HG03196 (cell line): ENCODE measurements at regions not wholly inside any gene's neighbourhood (a gene's known extent, or its start where the extent isn't known, plus 50 kb on each side); places are given as distances from the start of the nearest gene placed in this dataset.

ENCODE experiments used
- ATAC-seq: cut with Tn5 transposase; IDR thresholded peaks from one replicate; pipeline ENCODE4 v1.9.1; 2021; ENCODE audit not compliant: unreplicated experiment

DNA sequence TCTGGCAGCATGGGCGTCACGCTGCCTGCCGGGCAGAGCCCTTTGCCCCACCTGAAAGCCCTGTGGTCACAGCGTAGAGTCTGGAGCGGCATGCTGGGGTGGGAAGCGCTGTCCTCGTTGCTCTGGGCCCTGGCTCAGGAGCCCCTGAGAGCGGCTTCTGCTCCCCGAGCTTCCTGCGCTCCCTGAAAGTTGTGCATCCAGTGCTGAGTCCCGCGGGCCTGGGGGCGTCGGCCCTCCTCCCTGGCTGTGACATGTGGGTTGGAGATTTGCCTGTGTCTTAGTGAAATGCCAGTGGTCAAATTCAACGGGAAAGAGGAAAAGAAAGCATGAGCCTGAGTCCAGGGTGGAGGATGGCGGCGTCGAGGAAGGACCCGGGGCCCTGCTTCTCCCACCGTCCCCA, 1208.0 kb downstream of the BRD1 start:
- ATAC-seq: no peak

DNA sequence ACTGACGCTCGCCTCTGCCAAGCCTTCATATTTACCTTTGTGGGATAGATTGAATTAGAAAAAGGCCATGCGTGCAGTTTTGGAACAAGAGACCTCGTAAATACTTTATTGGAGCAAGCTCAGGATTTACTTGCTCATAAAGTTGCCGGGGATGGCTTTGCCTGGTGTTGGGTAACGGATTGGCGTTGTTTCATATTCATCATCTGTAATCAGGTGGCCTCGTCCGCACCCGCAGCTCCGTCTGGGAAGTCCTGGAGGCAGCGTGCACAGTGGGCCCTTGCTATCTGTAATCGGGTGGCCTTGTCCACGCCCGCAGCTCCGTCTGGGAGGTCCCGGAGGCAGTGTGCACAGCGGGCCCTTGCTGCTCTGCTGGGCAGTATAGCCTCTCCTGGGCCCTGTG, 1209.3 kb downstream of the BRD1 start:
- no peak for ATAC-seq

DNA sequence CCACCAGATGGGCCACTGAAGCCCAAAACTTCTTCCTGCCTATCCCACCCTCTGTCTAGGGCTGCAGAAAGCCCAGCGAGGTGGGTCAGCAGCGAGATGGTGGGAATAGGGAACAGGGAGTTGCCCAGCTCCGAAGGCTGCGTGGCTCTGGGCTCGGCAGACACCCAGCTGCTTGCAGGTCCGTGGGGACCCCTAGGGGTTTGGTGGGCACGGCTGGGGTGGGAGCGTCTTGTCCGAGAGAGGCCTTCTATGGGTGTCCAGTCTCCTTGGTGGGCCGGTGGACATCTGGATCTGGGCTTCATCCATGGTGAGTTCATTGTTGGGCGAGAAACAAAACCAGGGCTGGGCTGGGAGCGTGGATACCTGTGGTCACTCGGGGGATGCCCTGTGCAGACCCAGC, 1211.0 kb downstream of the BRD1 start:
- no peak for ATAC-seq

DNA sequence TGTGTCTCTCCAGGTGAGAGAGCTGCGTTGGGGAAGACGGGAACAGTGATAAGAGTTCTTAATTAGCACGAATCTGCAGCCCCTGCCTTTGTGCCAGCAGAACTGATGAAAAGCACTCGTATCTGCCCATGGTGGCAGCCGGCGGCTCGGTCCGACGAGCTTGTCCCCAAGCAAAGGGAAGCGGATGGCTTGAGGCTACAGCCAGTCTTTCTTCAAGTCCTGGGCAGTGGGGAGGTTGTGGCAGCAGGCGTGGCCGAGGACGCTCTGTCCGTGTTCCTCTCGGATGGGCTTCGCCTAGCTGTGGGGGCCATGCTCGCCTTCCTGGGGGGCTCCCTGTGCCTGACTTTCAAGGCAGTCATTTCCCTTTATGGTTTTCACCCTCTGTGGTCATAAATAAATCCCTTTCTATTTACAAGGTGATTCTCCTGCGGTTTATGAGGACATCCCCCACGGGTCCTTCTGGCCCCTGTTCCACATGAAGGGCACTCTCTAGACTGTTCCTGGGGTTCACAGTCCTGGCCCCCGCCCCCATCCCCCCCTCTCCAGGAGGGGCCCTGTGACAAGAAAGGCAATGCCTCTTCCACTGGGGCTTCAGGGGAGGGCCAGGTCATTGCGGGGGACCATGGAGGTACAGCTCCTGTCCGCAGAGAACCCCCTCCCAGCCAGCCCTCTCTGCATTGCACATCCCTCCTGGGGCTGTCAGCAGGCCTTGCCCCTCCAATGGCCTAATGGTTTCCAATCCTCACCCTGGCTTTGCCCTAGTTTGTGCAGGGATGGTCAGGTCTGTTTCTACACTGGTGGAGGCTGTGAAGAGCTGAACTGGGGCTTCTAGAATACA, 1212.3 kb downstream of the BRD1 start:
- ATAC-seq: no peak

DNA sequence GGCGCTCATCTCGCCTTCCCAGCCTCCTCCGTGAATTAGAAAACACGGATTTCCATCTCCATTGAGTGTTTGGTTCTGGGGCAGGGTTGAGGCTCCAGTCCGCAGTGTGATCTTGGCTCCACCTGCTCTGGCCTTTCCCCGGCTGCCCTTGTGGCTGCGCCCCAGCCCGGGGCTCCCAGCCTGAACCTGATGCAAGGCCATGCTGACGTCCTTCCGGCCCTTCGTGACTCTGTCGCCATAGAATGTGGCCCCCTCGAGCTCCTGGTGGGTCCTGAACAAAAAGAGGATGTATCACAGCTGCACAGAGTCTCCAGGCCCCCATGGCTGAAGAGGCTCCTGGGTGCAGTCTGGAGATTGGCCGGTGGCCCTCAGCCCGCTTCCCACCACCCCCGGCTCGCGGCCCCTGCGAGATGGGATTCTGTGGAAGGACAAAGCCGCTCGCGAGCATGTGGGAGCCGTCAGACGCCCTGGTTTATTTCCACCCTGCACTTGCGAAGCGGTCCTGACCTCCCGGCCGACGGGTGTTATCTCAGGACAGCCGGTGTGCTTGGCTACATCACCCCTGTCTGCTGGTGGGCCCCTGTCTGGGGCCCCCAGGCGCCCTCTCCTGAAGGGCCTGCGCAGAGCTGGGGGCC, 1214.0 kb downstream of the BRD1 start:
- ATAC-seq: no peak

DNA sequence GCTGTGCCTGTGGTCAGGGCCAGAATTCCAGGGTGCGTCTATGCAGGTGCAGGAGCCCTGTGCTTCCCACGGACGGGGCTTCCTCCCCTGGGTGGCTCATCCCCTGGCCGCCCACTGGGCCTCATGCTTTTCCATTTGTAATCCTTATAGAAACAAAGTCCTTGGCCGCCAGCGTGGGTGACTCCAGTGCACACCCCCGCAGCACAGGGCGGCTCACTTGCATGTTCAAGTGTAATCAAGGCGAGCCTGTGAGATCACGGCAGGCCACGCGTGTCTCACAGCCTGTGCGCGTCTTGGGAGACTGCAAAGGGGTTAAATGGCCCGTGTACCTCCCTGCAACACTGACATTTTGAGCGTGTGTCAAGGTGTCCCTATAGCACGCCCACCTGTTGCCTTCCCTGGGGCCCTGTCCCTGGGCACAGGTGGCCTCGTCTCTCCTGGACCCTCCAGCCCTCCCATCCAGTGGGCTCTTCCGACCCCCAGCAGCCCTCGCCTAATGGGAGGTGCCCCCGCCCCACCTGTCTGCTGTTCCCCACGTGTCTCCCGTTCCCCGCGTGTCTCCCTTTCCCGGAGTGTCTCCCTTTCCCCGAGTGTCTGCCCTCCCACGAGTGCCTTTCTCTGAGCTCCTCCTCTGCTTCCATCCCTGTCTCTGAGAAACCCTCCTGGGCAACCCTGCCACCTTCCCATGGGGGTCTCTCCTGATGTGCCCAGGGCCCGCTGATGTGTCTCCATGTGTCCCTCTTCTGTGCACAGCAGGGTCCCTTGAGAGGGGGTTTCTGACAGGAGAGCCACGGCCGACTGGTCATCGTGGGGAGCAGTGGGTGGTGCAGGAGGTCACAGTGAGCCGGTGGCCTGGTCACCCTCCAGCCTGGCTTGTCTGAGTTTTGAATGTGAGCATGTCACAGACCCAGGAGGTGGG, 1215.3 kb downstream of the BRD1 start:
- no peak for ATAC-seq

DNA sequence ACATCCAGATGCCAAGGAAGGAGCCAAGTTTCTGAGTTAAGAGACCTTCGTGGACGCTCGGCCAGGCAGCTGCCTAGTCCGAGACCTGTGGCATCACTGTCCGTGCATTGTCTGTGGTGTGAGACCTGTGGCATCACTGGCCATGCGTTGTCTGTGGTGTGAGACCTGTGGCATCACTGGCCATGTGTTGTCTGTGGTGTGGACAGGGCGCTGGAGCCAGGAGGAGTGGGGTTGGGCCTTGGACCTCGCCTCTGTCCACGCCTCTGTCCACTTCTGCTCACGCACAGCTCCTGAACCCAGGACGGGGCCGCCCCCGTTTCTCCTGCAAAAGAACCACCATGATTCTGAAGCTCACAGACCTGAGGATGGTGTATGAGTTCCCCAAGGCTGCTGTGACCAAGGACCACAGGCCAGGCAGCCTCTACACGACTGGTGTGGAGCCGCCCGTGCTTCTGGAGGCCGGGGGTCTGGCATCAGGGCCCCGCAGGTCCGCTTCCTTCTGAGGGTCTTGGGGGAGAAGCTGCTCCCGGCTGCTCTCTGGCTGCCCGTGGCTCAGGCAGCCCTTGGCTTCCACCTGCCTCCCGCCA, 1218.3 kb downstream of the BRD1 start:
- no peak for ATAC-seq

DNA sequence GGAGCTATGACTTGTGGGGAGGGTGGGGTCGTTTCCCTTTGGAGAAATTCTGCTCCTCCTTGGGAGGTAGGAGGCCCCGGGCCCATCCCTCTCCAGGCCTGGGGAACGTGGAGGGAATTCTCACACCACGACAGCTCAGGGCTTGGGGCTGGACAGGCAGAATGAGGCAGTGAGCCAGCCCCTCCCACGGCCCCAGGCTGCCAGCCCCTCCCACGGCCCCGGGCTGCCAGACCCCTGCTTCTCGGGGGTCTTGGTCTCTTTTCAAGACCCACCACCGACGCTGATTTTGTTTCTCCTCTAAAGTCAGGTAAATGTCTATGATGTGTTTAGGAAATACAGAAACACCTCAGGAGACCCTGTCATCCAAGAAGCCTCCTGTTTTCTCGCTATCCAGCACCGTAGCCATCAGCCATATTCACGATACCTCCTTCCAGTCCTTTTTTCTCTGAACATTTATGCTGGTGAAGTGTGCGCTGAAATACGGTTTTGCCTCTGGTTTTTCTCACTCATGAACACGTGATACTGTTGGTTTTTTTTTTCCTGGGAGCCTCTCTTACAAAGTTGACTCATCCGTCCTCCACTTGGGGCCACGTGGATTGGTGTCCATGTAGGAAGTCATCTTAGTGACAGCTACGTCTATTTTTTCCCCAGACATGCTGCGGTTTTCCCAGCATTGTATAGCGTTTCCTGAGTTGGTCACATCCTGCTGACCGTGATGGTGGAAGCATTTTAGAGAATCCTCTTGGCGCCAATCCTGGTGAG, 1219.6 kb downstream of the BRD1 start:
- no peak for ATAC-seq

DNA sequence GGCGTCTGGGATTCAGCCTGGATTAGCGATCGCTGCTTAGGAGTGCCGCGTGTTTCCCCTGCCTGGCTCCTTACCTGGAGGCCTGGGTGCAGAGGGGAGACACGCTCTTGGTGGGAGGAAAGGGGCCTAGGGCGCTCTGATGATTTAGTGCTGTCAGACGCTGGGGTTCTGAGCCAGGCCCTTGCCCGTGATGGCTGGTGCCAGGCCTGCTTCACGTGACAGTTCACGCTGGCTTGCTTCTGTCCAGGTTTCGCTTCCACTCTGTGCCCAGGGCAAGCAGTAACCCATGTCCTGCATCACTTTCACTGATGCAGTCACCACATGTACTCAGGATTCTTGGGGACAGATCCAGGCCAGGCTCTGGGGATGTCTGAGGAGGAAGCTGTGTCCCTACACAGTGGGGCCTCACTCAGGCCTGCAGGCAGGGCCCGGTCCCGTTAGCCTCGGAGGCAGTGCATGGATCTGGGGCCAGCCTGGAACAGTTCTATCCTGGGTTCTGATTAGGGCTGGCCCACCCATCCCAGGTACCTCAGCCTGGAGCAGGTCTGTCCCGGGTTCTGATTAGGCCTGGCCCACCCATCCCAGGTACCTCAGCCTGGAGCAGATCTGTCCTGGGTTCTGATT, 1220.9 kb downstream of the BRD1 start:
- ATAC-seq: no peak

DNA sequence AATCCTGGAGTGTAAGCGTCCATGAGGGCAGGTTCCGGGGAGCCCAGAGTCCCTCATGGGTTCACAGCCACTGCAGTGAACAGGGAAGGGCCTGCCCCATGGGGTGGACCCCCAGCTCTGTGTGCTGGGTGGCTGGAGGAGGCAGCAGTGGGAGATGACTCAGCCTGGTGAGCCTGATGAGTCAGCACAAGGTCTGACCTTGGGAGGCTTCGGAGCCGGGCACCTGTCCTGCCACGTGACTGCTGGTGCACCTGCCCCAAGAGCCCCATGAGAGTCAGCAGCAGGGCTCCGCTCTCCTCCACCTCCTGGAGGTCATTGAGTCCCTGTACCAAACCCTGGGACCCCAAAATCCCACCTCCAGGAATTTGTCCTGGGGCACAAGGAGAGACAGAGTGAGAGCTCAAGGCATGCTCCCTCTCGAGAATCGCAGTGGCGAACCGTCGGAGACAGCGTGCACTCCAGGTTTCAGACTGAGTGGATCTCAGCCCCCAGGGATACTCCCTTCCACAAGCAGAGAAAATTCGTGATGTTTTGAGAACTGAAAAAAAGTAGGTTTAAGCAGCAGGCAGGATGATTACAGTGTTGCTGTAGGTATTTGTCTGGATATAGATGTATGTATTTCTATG, 1221.7 kb downstream of the BRD1 start:
- ATAC-seq: no peak

DNA sequence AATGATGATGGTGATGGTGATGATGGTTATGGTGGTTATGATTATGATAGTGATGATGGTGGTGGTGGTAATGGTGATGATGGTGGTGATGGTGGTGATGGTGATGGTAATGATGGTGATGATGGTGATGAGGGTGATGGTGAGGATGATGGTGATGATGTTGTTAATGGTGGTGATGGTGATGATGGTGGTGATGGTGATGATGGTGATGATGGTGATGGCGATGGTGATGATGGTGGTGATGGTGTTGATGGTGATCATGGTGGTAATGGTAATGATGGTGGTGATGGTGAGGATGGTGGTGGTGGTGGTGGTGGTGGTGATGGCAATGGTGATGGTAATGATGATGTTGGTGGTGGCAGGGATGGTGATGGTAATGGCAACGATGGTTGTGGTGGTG, 1222.5 kb downstream of the BRD1 start:
- ATAC-seq: no peak

DNA sequence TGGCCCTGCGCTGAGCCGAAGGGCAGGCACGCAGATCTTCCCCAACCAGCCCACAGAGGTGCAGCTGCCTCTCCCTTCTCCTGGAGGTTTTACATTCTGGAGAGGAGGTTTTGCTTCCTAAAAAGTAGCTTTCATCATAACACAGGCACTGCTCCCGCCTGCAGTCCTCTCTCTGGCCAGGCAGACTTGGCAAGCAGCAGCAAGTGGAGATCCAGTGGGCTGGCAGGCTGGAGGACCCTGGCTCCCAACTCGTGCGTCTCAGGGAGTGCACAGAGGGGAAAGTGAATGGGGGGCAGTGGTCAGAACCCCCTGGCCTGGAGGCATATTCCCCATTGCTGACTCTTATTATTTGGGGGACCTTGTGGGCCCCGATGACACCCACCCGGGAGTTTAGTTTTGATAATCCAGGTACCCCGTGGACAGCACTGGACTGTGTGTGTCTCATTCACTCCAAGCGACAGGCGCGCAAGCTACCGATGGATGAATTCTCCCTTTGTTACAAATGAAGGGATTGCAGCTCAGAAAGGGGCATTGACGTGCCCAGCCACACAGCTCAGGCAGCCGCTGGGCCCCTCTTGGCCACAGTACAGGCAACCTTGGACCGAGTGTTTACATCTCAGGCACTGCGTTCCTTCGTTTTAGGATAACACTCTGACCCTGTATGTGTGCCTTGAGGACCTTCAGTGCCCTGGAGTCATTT, 1223.9 kb downstream of the BRD1 start:
- ATAC-seq: no peak

DNA sequence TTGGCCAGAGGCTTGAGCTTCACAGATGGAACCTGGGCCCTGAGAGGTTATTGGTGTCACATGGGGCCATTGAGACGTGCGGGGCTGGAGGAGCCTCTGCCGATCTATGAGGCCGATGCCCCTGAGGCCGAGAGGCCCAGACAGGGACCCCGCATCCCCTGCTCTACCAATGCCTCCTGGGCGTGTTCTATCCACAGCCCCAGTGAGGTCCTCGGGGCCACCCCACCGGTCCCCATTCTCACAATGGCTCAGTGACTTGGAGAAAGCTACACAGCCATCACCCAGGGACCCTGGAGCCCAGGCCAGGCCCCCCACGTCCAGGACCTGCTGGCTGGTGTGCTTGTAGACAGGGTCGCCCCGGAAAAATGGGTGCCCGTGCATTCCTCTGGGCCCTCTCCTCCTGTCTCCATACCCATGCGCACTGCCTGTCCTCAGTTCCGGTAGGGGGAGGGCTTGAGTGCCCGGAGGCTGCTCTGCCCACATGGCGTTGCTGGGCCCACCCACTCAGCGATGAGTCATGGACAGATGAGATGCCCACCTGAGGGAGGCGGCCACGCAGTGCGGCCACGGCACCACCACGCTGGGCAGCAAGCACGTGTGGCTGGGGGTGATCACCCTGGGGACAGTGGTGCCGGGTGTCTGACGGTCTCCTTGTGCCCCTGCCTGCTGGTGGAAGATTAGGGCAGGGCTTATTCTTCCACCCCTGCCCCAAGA, 1224.7 kb downstream of the BRD1 start:
- ATAC-seq: no peak

DNA sequence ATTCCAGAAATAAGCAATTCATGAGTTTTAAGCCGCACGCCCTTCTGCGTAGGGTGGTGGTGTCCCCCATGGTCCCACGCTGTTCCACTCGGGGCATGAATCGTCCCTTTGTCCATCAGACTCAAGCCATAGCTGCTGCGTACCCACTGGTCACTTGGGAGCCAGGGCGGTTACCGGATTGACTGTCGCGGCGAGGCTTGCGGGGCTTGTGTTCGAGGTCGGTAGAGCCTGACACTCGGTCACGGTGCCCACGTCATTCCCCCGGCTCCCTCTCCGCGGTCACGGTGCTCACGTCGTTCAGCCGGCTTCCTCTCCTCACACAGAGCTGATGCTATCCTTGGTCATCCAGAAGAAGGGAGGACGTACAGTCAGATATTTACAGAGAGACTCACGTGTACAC, 1227.0 kb downstream of the BRD1 start:
- ATAC-seq: no peak

DNA sequence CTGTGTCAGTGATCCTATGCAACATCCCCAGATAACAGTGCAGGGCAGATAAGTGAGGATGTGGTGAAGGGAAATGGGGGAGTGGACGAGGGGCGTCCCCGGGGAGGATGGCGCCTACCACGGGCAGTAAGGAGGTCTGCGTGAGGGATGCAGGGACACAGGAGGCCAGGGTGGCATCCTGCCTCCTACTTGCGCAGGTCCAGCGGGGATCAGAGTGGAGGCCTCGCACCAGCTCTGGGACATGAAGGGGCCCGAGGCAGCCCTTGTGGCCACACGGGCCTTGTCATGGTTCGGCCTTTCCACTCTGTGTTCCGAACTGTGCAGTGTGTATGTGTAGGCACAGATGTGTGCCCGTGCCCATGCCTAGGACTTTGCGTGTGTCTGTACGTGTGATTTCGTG, 1227.5 kb downstream of the BRD1 start:
- ATAC-seq: no peak

DNA sequence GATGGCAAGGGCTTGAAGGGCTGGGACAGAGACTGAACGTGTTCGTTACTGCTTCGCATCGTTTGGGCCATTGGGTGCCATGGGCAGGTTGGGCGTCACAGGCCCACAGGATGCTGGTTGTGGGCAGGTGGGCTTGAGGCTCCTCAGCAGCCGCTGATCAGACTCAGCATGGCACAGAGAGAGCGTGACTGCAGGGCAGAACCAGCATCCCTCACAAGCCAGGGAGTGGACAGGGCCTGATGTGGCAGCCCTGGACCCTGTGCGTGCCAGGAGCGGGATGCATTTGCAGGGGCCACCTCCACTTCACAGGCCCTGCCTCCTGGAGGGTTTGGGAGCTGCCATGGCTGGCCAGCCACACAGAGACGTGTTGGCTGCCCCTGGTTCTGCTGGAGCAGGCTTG, 1228.3 kb downstream of the BRD1 start:
- ATAC-seq: no peak

DNA sequence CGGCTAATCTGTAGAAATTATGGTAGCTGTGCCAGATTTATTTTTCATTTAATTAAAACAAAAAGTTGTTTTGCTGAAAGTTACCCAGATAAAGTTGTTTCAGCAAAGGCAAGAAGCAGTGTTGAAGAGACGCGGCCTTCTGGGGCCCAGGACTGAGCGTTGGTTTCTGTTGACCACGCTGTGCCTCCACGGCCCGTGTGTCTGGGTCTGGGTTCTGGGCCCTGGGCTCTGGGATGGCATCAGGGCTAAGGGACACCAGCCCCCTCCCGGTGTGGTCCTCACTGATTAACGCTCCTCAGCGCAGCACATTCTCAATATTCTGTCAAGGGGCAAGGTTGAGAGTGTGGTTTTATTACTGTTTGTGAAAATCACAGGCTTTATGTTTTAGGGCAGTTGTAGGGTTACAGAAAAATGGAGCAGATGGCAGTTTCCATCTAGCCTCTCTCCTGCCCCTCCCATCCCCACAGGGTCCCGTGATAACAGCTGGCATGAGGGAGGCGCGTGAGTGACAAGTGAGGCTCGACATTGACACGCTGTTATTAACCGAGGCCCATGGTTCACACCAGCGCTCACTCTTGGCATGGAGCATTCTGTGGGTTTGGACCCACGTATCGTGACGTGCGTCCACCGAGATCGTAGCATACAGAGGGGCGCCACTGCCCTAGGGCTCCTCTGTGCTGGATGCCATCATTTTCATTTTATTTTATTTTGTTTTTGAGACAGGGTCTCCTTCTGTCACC, 1231.4 kb downstream of the BRD1 start:
- ATAC-seq: no peak

DNA sequence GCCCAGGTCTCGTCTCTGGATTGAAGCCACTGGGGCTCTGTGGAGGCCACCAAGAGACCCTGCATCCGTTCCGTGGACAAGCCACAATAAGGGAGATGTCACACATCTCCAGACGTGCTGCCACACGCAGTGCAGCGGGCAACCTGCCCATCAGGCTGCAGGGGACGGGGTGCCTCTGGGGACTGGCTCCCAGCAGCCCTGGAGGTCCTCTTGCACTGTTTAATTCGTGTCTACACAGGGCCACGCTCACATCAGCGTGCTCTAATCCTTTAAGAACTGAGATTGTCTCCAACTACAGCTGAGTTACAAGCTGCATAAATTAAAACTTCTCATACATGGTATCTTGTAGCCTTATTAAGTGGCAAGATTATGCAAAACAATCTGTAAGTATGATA, 1232.2 kb downstream of the BRD1 start:
- no peak for ATAC-seq
